Panc1 (cell line): ENCODE measurements at regions not wholly inside any gene's neighbourhood (a gene's known extent, or its start where the extent isn't known, plus 50 kb on each side); places are given as distances from the start of the nearest gene placed in this dataset.

Experiments used
- ATAC-seq: fragments of 200-7000 bp; cut with Tn5 transposase; 2 replicates; pipeline ENCODE4 v1.9.1; 2020; ENCODE audit warnings: mild to moderate bottlenecking, moderate library complexity
- BruUV-seq: library from RNA; stranded (reverse); fragments of 400-500 nt; replicated peaks from 2 replicates; lab custom pipeline; 2021; lab: Mats Ljungman, UMichigan
- CTCF ChIA-PET: fragments of 300-600 bp; sonication (Branson Sonifier 250); formaldehyde crosslinking; loops from one replicate; lab custom pipeline; 2022; ENCODE audit warnings: antibody characterized with exemption; lab: Charles Lee
- POLR2A ChIA-PET: fragments of 300-600 bp; sonication (Branson Sonifier 250); formaldehyde crosslinking; loops from one replicate; lab custom pipeline; 2022; ENCODE audit warnings: antibody characterized with exemption; lab: Charles Lee
- DNase-seq: peaks from one replicate; pipeline ENCODE4 v3.0.0-alpha.2; 2010; ENCODE audit warnings: low read depth, low spot score
- H3K27ac ChIP-seq: 2 replicates; pipeline ENCODE4 v1.5.1; 2011; ENCODE audit warnings: mild to moderate bottlenecking, low read length, inconsistent platforms
- H3K27me3 ChIP-seq: fragments of 200-500 bp; sonication (Bioruptor generic); 2 replicates; pipeline ENCODE4 v1.6.0; 2014; ENCODE audit warnings: low read length, inconsistent platforms; ENCODE audit not compliant: control insufficient read depth, insufficient read depth
- H3K36me3 ChIP-seq: fragments of 200-500 bp; sonication (Bioruptor generic); 2 replicates; pipeline ENCODE4 v1.5.1; 2014; ENCODE audit warnings: inconsistent platforms, mild to moderate bottlenecking, low read length, moderate library complexity; ENCODE audit not compliant: control insufficient read depth, insufficient read depth
- H3K4me1 ChIP-seq: 2 replicates; pipeline ENCODE4 v1.5.1; 2011; ENCODE audit warnings: inconsistent platforms, mild to moderate bottlenecking, low read length, moderate library complexity; ENCODE audit not compliant: control insufficient read depth, insufficient read depth
- H3K4me3 ChIP-seq, 2 experiments: 2 replicates each; pipeline ENCODE4 v1.5.1; 2011 to 2012; ENCODE audit warnings: low read depth in 2 of 2, low read length in 2 of 2, mild to moderate bottlenecking in 2 of 2, inconsistent platforms in 1 of 2, moderate library complexity in 1 of 2
- H3K9me3 ChIP-seq: fragments of 200-500 bp; sonication (Bioruptor generic); 2 replicates; pipeline ENCODE4 v1.5.1; 2014; ENCODE audit warnings: low read depth, mild to moderate bottlenecking, inconsistent platforms, low read length, moderate library complexity; ENCODE audit not compliant: control insufficient read depth, insufficient read depth
- POLR2AphosphoS5 ChIP-seq: IDR thresholded peaks from 2 replicates; pipeline ENCODE4 v1.6.1; 2012; ENCODE audit warnings: mild to moderate bottlenecking, low read depth, low read length, moderate library complexity
- REST ChIP-seq, 2 experiments: IDR thresholded peaks; 2 replicates each; pipeline ENCODE4 v1.6.1; 2011 to 2012; ENCODE audit warnings: low read depth in 2 of 2, control low read depth in 1 of 2, low read length in 1 of 2, mild to moderate bottlenecking in 1 of 2, moderate library complexity in 1 of 2; ENCODE audit not compliant: insufficient read depth in 1 of 2
- SIN3A ChIP-seq: IDR thresholded peaks from 2 replicates; pipeline ENCODE4 v1.6.1; 2012; ENCODE audit warnings: low read depth, mild to moderate bottlenecking, low read length, moderate library complexity, borderline replicate concordance; ENCODE audit not compliant: insufficient read depth
- TCF7L2 ChIP-seq: IDR thresholded peaks from 2 replicates; pipeline ENCODE4 v1.6.1; 2011; ENCODE audit warnings: mild to moderate bottlenecking, low read depth, low read length, inconsistent platforms
- in situ Hi-C: cut with HindIII; loops from 2 replicates; pipeline ENCODE4 v1.10.0; 2016; ENCODE audit warnings: low sequenced_read_pairs, low pct_unique_long_range_greater_than_20kb
- intact Hi-C: fragments of 100-400 bp; cut with micrococcal nuclease; formaldehyde crosslinking; loops from one replicate; pipeline ENCODE4 v1.10.0; 2022; ENCODE audit not compliant: unreplicated experiment
- TF ChIP-seq, protein P1 (sequence below): fragments of 450-650 bp; IDR thresholded peaks from 2 replicates; pipeline ENCODE4 v1.5.1; 2017; ENCODE audit warnings: mild to moderate bottlenecking

DNA sequence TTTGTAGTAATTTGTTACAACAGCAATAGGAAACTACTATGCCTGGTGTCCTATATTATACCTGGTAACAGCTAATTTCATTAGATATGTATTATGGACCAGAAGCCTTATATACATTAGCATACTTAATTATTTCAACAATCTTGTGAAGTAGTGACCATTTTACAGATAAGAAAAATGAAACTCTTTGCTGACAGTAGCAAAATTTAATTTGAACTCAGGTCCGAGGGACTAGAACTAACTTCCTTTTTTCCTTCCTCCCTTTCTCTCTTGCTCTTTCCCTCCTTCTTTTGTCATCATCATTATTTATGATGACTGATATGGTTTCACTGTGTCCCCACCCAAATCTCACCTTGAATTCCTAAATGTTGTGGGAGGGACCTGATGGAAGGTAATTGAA, 482.0 kb downstream of the SNAPC1 start:
- intact Hi-C loops (no loop called here), in situ Hi-C loops (no loop called here)
- no peak for DNase-seq
- ChIA-PET POLR2A (no interaction called here), CTCF (no interaction called here)
- H3K9me3 ChIP-seq = no peaks in the 10 kb centered on the region
- BruUV-seq = no TSS peak
- ATAC-seq = no peak
- H3K4me3 ChIP-seq = no peak overlapping the region
- no peaks in the 10 kb centered on the region for H3K36me3 ChIP-seq
- TF ChIP-seq TCF7L2 = no peak
- TF ChIP-seq REST (IDR thresholded peaks at IDR 0.05; ENCODE audit: insufficient read depth in 1 of 2, low read depth in 2 of 2, low read length in 1 of 2) = no peak
- TF ChIP-seq POLR2AphosphoS5 = no peak
- TF ChIP-seq, protein P1, sequence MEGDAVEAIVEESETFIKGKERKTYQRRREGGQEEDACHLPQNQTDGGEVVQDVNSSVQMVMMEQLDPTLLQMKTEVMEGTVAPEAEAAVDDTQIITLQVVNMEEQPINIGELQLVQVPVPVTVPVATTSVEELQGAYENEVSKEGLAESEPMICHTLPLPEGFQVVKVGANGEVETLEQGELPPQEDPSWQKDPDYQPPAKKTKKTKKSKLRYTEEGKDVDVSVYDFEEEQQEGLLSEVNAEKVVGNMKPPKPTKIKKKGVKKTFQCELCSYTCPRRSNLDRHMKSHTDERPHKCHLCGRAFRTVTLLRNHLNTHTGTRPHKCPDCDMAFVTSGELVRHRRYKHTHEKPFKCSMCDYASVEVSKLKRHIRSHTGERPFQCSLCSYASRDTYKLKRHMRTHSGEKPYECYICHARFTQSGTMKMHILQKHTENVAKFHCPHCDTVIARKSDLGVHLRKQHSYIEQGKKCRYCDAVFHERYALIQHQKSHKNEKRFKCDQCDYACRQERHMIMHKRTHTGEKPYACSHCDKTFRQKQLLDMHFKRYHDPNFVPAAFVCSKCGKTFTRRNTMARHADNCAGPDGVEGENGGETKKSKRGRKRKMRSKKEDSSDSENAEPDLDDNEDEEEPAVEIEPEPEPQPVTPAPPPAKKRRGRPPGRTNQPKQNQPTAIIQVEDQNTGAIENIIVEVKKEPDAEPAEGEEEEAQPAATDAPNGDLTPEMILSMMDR = no peak
- TF ChIP-seq SIN3A = no peak
- no peaks in the 10 kb centered on the region for H3K27me3 ChIP-seq
- H3K27ac ChIP-seq = no peak overlapping the region
- H3K4me1 ChIP-seq = no peaks in the 10 kb centered on the region

- ChIA-PET POLR2A (no interaction called here), CTCF (no interaction called here)
- ATAC-seq (no peak), DNase-seq (no peak)
- no peaks in the 10 kb centered on the region for H3K4me1 ChIP-seq
- BruUV-seq = no TSS peak
- intact Hi-C loops (no loop called here), in situ Hi-C loops (no loop called here)
- no peak overlapping the region for H3K27ac ChIP-seq
- no peaks in the 10 kb centered on the region for H3K9me3 ChIP-seq
- H3K4me3 ChIP-seq = no peak overlapping the region
- H3K27me3 ChIP-seq = no peaks in the 10 kb centered on the region
- TF ChIP-seq SIN3A = no peak
- TF ChIP-seq TCF7L2 = no peak
- TF ChIP-seq, protein P1 = no peak
- no peak for TF ChIP-seq POLR2AphosphoS5
- TF ChIP-seq REST (IDR thresholded peaks at IDR 0.05; ENCODE audit: insufficient read depth in 1 of 2, low read depth in 2 of 2, low read length in 1 of 2) = no peak
- H3K36me3 ChIP-seq = no peaks in the 10 kb centered on the region
Observed at GRCh38 chr14:62247266-62247665, 485.0 kb downstream of the SNAPC1 start.
